IMR-90 (cell line): ENCODE measurements at regions not wholly inside any gene's neighbourhood (a gene's known extent, or its start where the extent isn't known, plus 50 kb on each side); places are given as distances from the start of the nearest gene placed in this dataset.

Source experiments
- ATAC-seq: fragments of 200-7000 bp; cut with Tn5 transposase; 2 replicates; pipeline ENCODE4 v1.9.1; 2020; ENCODE audit warnings: low read depth, mild to moderate bottlenecking, moderate library complexity
- BruUV-seq: library from RNA; stranded (reverse); fragments of 400-500 nt; replicated peaks from 2 replicates; lab custom pipeline; 2021; lab: Mats Ljungman, UMichigan
- CTCF ChIA-PET: fragments of 300-600 bp; formaldehyde crosslinking; extraction: SDS; loops from one replicate; lab custom pipeline; 2021; ENCODE audit warnings: antibody characterized with exemption; lab: Yijun Ruan, JAX
- POLR2A ChIA-PET: fragments of 300-600 bp; sonication (Branson Sonifier 250); formaldehyde crosslinking; loops from one replicate; lab custom pipeline; 2022; ENCODE audit warnings: antibody characterized with exemption; ENCODE audit not compliant: unreplicated experiment; lab: Charles Lee
- DNase-seq: peaks from one replicate; pipeline ENCODE4 v3.0.0; 2013
- H2AFZ ChIP-seq: replicated peaks from 2 replicates; pipeline ENCODE3; 2013; ENCODE audit warnings: low read length, mild to moderate bottlenecking; ENCODE audit not compliant: poor library complexity
- H2AK5ac ChIP-seq: 2 replicates; pipeline ENCODE4 v1.6.1; 2013; ENCODE audit warnings: low read depth, low read length, inconsistent platforms
- H2AK9ac ChIP-seq: replicated peaks from 2 replicates; pipeline ENCODE3; 2013; ENCODE audit warnings: mild to moderate bottlenecking, low read depth, low read length, moderate library complexity; ENCODE audit not compliant: poor library complexity
- H2BK120ac ChIP-seq: 2 replicates; pipeline ENCODE4 v1.6.1; 2013; ENCODE audit warnings: low read depth, low read length, inconsistent platforms
- H2BK15ac ChIP-seq: 3 replicates; pipeline ENCODE4 v1.6.1; 2013; ENCODE audit warnings: low read depth, low read length, inconsistent platforms
- H2BK20ac ChIP-seq: 2 replicates; pipeline ENCODE4 v1.6.1; 2013; ENCODE audit warnings: low read depth, mild to moderate bottlenecking, inconsistent platforms, low read length, moderate library complexity
- H2BK5ac ChIP-seq: 2 replicates; pipeline ENCODE4 v1.6.1; 2013; ENCODE audit warnings: mild to moderate bottlenecking, low read depth, low read length, inconsistent platforms; ENCODE audit not compliant: poor library complexity, severe bottlenecking
- H3K14ac ChIP-seq: replicated peaks from 2 replicates; pipeline ENCODE4 v1.6.1; 2013; ENCODE audit warnings: low read depth, low read length, inconsistent platforms
- H3K18ac ChIP-seq: 2 replicates; pipeline ENCODE4 v1.6.1; 2013; ENCODE audit warnings: low read depth, low read length, control low read depth
- H3K23ac ChIP-seq: 2 replicates; pipeline ENCODE4 v1.6.1; 2013; ENCODE audit warnings: low read depth, low read length, inconsistent platforms
- H3K27ac ChIP-seq: 2 replicates; pipeline ENCODE4 v1.5.1; 2013; ENCODE audit warnings: mild to moderate bottlenecking, control low read depth, low read length; ENCODE audit not compliant: insufficient read depth
- H3K27me3 ChIP-seq: 2 replicates; pipeline ENCODE4 v1.6.1; 2013; ENCODE audit warnings: low read length; ENCODE audit not compliant: control insufficient read depth, insufficient read depth
- H3K36me3 ChIP-seq: 2 replicates; pipeline ENCODE4 v1.6.1; 2013; ENCODE audit warnings: low read length, mixed read lengths; ENCODE audit not compliant: control insufficient read depth, insufficient read depth
- H3K4ac ChIP-seq: 2 replicates; pipeline ENCODE4 v1.6.1; 2013; ENCODE audit warnings: low read depth, low read length, inconsistent platforms
- H3K4me1 ChIP-seq: 2 replicates; pipeline ENCODE4 v1.6.1; 2013; ENCODE audit warnings: low read length, mixed read lengths; ENCODE audit not compliant: control insufficient read depth, insufficient read depth
- H3K4me2 ChIP-seq: 2 replicates; pipeline ENCODE4 v1.6.1; 2013; ENCODE audit warnings: low read depth, mild to moderate bottlenecking, control low read depth, low read length, moderate library complexity
- H3K4me3 ChIP-seq: 2 replicates; pipeline ENCODE4 v1.5.1; 2013; ENCODE audit warnings: low read depth, mild to moderate bottlenecking, control low read depth, low read length, moderate library complexity; ENCODE audit not compliant: insufficient read depth
- H3K56ac ChIP-seq: 2 replicates; pipeline ENCODE4 v1.6.1; 2013; ENCODE audit warnings: low read length, inconsistent platforms; ENCODE audit not compliant: insufficient read depth; ENCODE audit errors: extremely low read depth
- H3K79me1 ChIP-seq, 2 experiments: 2 replicates each; pipeline ENCODE4 v1.6.1; 2013; ENCODE audit warnings: low read length in 2 of 2, inconsistent platforms in 1 of 2, low read depth in 1 of 2
- H3K9ac ChIP-seq: 2 replicates; pipeline ENCODE4 v1.6.1; 2013; ENCODE audit warnings: low read depth, low read length, control low read depth
- H3K9me1 ChIP-seq: 2 replicates; pipeline ENCODE4 v1.6.1; 2013; ENCODE audit warnings: low read length, inconsistent platforms; ENCODE audit not compliant: insufficient read depth
- H3K9me3 ChIP-seq: 2 replicates; pipeline ENCODE4 v1.6.1; 2013; ENCODE audit warnings: low read length; ENCODE audit not compliant: control insufficient read depth, insufficient read depth
- H4K20me1 ChIP-seq: 2 replicates; pipeline ENCODE4 v1.6.1; 2013; ENCODE audit warnings: low read length, inconsistent platforms; ENCODE audit not compliant: insufficient read depth
- H4K5ac ChIP-seq: 2 replicates; pipeline ENCODE4 v1.6.1; 2013; ENCODE audit warnings: mild to moderate bottlenecking, low read depth, low read length, control low read depth
- H4K8ac ChIP-seq, 2 experiments: 2 replicates each; pipeline ENCODE4 v1.6.1; 2013; ENCODE audit warnings: low read depth in 2 of 2, low read length in 2 of 2, control low read depth in 1 of 2, inconsistent platforms in 1 of 2
- H4K91ac ChIP-seq: 2 replicates; pipeline ENCODE4 v1.6.1; 2013; ENCODE audit warnings: low read depth, low read length, inconsistent platforms; ENCODE audit not compliant: insufficient read depth
- BHLHE40 ChIP-seq: fragments of 150-350 bp; IDR thresholded peaks from 2 replicates; pipeline ENCODE4 v1.6.1; 2016; ENCODE audit warnings: mild to moderate bottlenecking, low read depth, low read length
- CEBPB ChIP-seq: IDR thresholded peaks from 2 replicates; pipeline ENCODE4 v1.6.1; 2012; ENCODE audit warnings: low read depth, low read length, improper control_type of control experiment
- CHD1 ChIP-seq: IDR thresholded peaks from 2 replicates; pipeline ENCODE4 v1.6.1; 2012; ENCODE audit warnings: low read depth, low read length, improper control_type of control experiment
- CTCF ChIP-seq: conservative IDR thresholded peaks from 2 replicates; pipeline ENCODE4 v1.5.1; 2012; ENCODE audit warnings: mild to moderate bottlenecking, low read depth, low read length, improper control_type of control experiment
- ELK1 ChIP-seq: fragments of 150-350 bp; IDR thresholded peaks from 2 replicates; pipeline ENCODE4 v1.6.1; 2016; ENCODE audit warnings: low read depth, mild to moderate bottlenecking, low read length, moderate library complexity, borderline replicate concordance
- FOS ChIP-seq: fragments of 150-350 bp; IDR thresholded peaks from 2 replicates; pipeline ENCODE4 v1.6.1; 2016; ENCODE audit warnings: low read depth, low read length
- MAFK ChIP-seq: IDR thresholded peaks from 2 replicates; pipeline ENCODE4 v1.6.1; 2012; ENCODE audit warnings: low read depth, low read length, improper control_type of control experiment
- MAZ ChIP-seq: IDR thresholded peaks from 2 replicates; pipeline ENCODE4 v1.6.1; 2012; ENCODE audit warnings: low read depth, mild to moderate bottlenecking, low read length, improper control_type of control experiment, moderate library complexity, borderline replicate concordance
- NFE2L2 ChIP-seq: fragments of 150-350 bp; IDR thresholded peaks from 2 replicates; pipeline ENCODE4 v1.6.1; 2016; ENCODE audit warnings: low read depth, mild to moderate bottlenecking, low read length
- POLR2A ChIP-seq: IDR thresholded peaks from 2 replicates; pipeline ENCODE4 v1.6.1; 2012; ENCODE audit warnings: mild to moderate bottlenecking, low read depth, low read length
- RAD21 ChIP-seq: IDR thresholded peaks from 2 replicates; pipeline ENCODE4 v1.6.1; 2012; ENCODE audit warnings: low read length, improper control_type of control experiment
- RFX5 ChIP-seq: IDR thresholded peaks from 2 replicates; pipeline ENCODE4 v1.8.0; 2012; ENCODE audit warnings: low read depth, mild to moderate bottlenecking, low read length, moderate library complexity
- SMC3 ChIP-seq: fragments of 150-350 bp; IDR thresholded peaks from 2 replicates; pipeline ENCODE4 v1.6.1; 2016; ENCODE audit warnings: low read depth, mild to moderate bottlenecking, antibody characterized with exemption, low read length, moderate library complexity
- WGBS, 2 experiments: methylation state at CpG; one replicate each; pipeline versions ENCODE4 v1.1.5 to v1.1.7; 2013; ENCODE audit warnings: missing lambda C conversion rate in 2 of 2; ENCODE audit not compliant: insufficient read length in 1 of 2; ENCODE audit errors: extremely low coverage in 2 of 2; 5-methylcytosine and 5-hydroxymethylcytosine counted together
- dilution Hi-C: fragments of 300-500 bp; cut with HindIII; formaldehyde crosslinking; loops from one replicate; pipeline ENCODE4 v1.14.3; 2018; ENCODE audit warnings: low sequenced_read_pairs; ENCODE audit not compliant: unreplicated experiment
- in situ Hi-C: fragments of 300-500 bp; cut with MboI; formaldehyde crosslinking; loops from 3 replicates; pipeline ENCODE4 v1.14.3; 2019; ENCODE audit warnings: low sequenced_read_pairs, inconsistent platforms, mixed read lengths
- intact Hi-C: fragments of 100-400 bp; cut with micrococcal nuclease; formaldehyde crosslinking; loops from 2 replicates; pipeline ENCODE4 v1.10.0; 2022
- TF ChIP-seq, protein P1 (sequence below): fragments of 150-350 bp; IDR thresholded peaks from 2 replicates; pipeline ENCODE4 v1.6.1; 2017; ENCODE audit warnings: mild to moderate bottlenecking, antibody characterized with exemption, low read length, low read depth

DNA sequence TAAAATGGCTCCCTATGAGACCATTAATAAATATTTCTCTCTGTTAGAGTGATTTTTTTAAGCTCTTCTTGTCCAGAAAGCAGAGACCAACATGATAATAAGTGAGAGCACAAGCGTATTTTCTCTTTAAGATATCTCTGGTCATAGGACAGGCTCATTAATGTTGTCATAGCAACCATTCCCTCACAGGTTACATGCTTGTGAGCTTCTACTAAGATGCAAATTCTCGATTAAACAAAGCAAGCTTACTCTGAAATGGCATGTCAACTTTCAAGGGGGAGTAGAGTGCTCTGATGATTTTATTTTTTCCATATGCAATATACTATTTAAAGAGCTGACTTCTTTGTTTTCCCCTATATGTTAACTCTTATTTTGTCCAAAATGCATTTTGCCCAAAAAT, 487.2 kb upstream of the LCORL start:
- WGBS, 2 experiments, result no CpG with 5 or more reads among the region's 2 CpGs
- intact Hi-C loops, result no loop called here
- CTCF ChIA-PET, result interaction anchor here (0.9 kb wide), 1 partner anchor 21 kb away, joined by 3 read pairs; no protein-coding TSS in a partner anchor

More for the DNA sequence above, 487.2 kb upstream of the LCORL start:
- Histone ChIP-seq H4K20me1 (no peaks in the 10 kb centered on the region), H4K91ac (no peak overlapping the region), H3K4me1 (no peaks in the 10 kb centered on the region), H3K23ac (no peak overlapping the region), H2AK5ac (no peak overlapping the region), H3K27me3 (no peaks in the 10 kb centered on the region), H3K9ac (no peak overlapping the region), H3K9me3 (peaks cover 6% of the 10 kb centered on the region; the same call in 1 of the 2 replicates), H3K27ac (no peak overlapping the region), H3K9me1 (no peaks in the 10 kb centered on the region), H3K18ac (no peak overlapping the region), H3K4me2 (no peak overlapping the region), H3K4ac (no peak overlapping the region), H2BK5ac (no peak overlapping the region), H3K14ac (no peak overlapping the region), H2BK120ac (no peak overlapping the region), H2BK15ac (no peak overlapping the region), H4K8ac (no peak overlapping the region), H2AFZ (no peak overlapping the region), H3K4me3 (no peak overlapping the region), H3K79me1 (no peaks in the 10 kb centered on the region), H2BK20ac (no peak overlapping the region), H3K36me3 (no peaks in the 10 kb centered on the region), H4K5ac (no peak overlapping the region), H3K56ac (no peak overlapping the region), H2AK9ac (no peak overlapping the region)
- POLR2A ChIA-PET, result no interaction called here
- no peak for DNase-seq
- no peak for ATAC-seq
- TF ChIP-seq MAZ (no peak), RAD21 (no peak), CHD1 (no peak), NFE2L2 (no peak), ELK1 (no peak), MAFK (no peak), RFX5 (no peak), CEBPB (no peak), SMC3 (no peak), FOS (no peak), POLR2A (no peak), BHLHE40 (no peak), CTCF (no peak)
- TF ChIP-seq, protein P1, sequence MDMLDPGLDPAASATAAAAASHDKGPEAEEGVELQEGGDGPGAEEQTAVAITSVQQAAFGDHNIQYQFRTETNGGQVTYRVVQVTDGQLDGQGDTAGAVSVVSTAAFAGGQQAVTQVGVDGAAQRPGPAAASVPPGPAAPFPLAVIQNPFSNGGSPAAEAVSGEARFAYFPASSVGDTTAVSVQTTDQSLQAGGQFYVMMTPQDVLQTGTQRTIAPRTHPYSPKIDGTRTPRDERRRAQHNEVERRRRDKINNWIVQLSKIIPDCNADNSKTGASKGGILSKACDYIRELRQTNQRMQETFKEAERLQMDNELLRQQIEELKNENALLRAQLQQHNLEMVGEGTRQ, result no peak
- in situ Hi-C loops, result no loop called here
- BruUV-seq, result no TSS peak
- dilution Hi-C loops, result no loop called here
